ENCODE measurements at regions not wholly inside any gene's neighbourhood (a gene's known extent, or its start where the extent isn't known, plus 50 kb on each side); places are given as distances from the start of the nearest gene placed in this dataset.

GRCh38 chr12:127065595-127065994 lies 1201.4 kb upstream of the TMEM132C start (continued):
- TF ChIP-seq EZH2phosphoT487 (IDR thresholded peaks at IDR 0.05; ENCODE audit: unreplicated experiment) (no peak), EZH2 (IDR thresholded peaks at IDR 0.05; ENCODE audit: low read depth, unreplicated experiment) (no peak), ZNF331 (CRISPR knock-in tag; IDR thresholded peaks at IDR 0.05; ENCODE audit: low read depth) (no peak), CREB1 (CRISPR knock-in tag; IDR thresholded peaks at IDR 0.05; ENCODE audit: low read depth) (no peak), JUNB (IDR thresholded peaks at IDR 0.05; ENCODE audit: unreplicated experiment) (no peak), NANOG (IDR thresholded peaks at IDR 0.05; ENCODE audit: borderline replicate concordance) (no peak), ETS1 (IDR thresholded peaks at IDR 0.05) (no peak)

GRCh38 chr12:127070515-127071157 lies 1196.3 kb upstream of the TMEM132C start:
- H3K4me3 ChIP-seq = no peak overlapping the region
- ATAC-seq = no peak
- no peak overlapping the region for H3K4me2 ChIP-seq
- H3K27me3 ChIP-seq (ENCODE audit: insufficient read depth) = no peaks in the 10 kb centered on the region
- Mint-ChIP-seq H3K36me3 (ENCODE audit: low read depth) (peaks cover 18% of the 10 kb centered on the region; the same call in 2 of the 3 replicates), H3K4me3 (no peak overlapping the region), H3K27me3 (ENCODE audit: insufficient read depth, low read depth, poor library complexity) (no peaks in the 10 kb centered on the region), H3K4me1 (no peaks in the 10 kb centered on the region), H3K27ac (no peak overlapping the region), H3K9me3 (peaks cover 87% of the 10 kb centered on the region)
- H3K27ac ChIP-seq (ENCODE audit: low read depth) = no peak overlapping the region
- H2AFZ ChIP-seq = no peak overlapping the region
- H3K36me3 ChIP-seq (ENCODE audit: insufficient read depth) = no peaks in the 10 kb centered on the region
- no peaks in the 10 kb centered on the region for H3K79me2 ChIP-seq (replicated peaks; ENCODE audit: insufficient read depth)
- no peaks in the 10 kb centered on the region for H3K9me2 ChIP-seq (ENCODE audit: insufficient read depth)
- H4K20me1 ChIP-seq (replicated peaks; ENCODE audit: insufficient read depth) = no peaks in the 10 kb centered on the region
- H3K4me1 ChIP-seq (ENCODE audit: insufficient read depth) = no peaks in the 10 kb centered on the region
- no peaks in the 10 kb centered on the region for H3F3A ChIP-seq (replicated peaks; ENCODE audit: low read depth)
- no peak for DNase-seq (ENCODE audit: low spot score)
- no peak for TF ChIP-seq JUNB (IDR thresholded peaks at IDR 0.05; ENCODE audit: unreplicated experiment)
- TF ChIP-seq REST (IDR thresholded peaks at IDR 0.05; ENCODE audit: unreplicated experiment) = no peak
- TF ChIP-seq NANOG (IDR thresholded peaks at IDR 0.05; ENCODE audit: borderline replicate concordance) = no peak
- TF ChIP-seq CREB1 (CRISPR knock-in tag; IDR thresholded peaks at IDR 0.05; ENCODE audit: low read depth) = no peak
- TF ChIP-seq STAT1 (IDR thresholded peaks at IDR 0.05; ENCODE audit: unreplicated experiment) = no peak
- TF ChIP-seq ZNF331 (CRISPR knock-in tag; IDR thresholded peaks at IDR 0.05; ENCODE audit: low read depth) = no peak
- TF ChIP-seq POLR2AphosphoS5 (IDR thresholded peaks at IDR 0.05; ENCODE audit: low read depth) = no peak
- TF ChIP-seq CTCF (conservative IDR thresholded peaks at IDR 0.05; ENCODE audit: low read depth in 2 of 2) = no peak
- TF ChIP-seq EZH2phosphoT487 (IDR thresholded peaks at IDR 0.05; ENCODE audit: unreplicated experiment) = no peak
- no peak for TF ChIP-seq ETS1 (IDR thresholded peaks at IDR 0.05)
- no peak for TF ChIP-seq EZH2 (IDR thresholded peaks at IDR 0.05; ENCODE audit: low read depth, unreplicated experiment)
